GM12892 (cell line): ENCODE measurements at regions not wholly inside any gene's neighbourhood (a gene's known extent, or its start where the extent isn't known, plus 50 kb on each side); places are given as distances from the start of the nearest gene placed in this dataset.

Source experiments
- POLR2A ChIP-seq: IDR thresholded peaks from 2 replicates; pipeline ENCODE4 v1.6.1; 2011; ENCODE audit warnings: low read depth, low read length, control low read depth
- POLR2AphosphoS5 ChIP-seq: IDR thresholded peaks from 2 replicates; pipeline ENCODE4 v1.6.1; 2011; ENCODE audit warnings: low read depth, low read length, control low read depth

GRCh38 chr2:160664603-160665140, 171.1 kb upstream of the RBMS1 start:
- no peak for TF ChIP-seq POLR2A
- no peak for TF ChIP-seq POLR2AphosphoS5
